Fibroblast of villous mesenchyme (primary cell): ENCODE measurements at regions not wholly inside any gene's neighbourhood (a gene's known extent, or its start where the extent isn't known, plus 50 kb on each side); places are given as distances from the start of the nearest gene placed in this dataset.

ENCODE experiments used
- DNase-seq: peaks from one replicate; pipeline ENCODE4 v3.0.0-alpha.2; 2010; ENCODE audit warnings: low read depth
- H3K4me3 ChIP-seq: 2 replicates; pipeline ENCODE4 v1.5.1; 2011; ENCODE audit warnings: low read depth, mild to moderate bottlenecking, low read length
- CTCF ChIP-seq: IDR thresholded peaks from 2 replicates; pipeline ENCODE4 v1.5.1; 2012; ENCODE audit warnings: low read depth, mild to moderate bottlenecking, low read length; ENCODE audit not compliant: insufficient read depth

GRCh38 chr20:39619271-39619785, 657.2 kb downstream of the DHX35 start:
- no peak for DNase-seq
- no peak overlapping the region for H3K4me3 ChIP-seq
- no peak for TF ChIP-seq CTCF

DNA sequence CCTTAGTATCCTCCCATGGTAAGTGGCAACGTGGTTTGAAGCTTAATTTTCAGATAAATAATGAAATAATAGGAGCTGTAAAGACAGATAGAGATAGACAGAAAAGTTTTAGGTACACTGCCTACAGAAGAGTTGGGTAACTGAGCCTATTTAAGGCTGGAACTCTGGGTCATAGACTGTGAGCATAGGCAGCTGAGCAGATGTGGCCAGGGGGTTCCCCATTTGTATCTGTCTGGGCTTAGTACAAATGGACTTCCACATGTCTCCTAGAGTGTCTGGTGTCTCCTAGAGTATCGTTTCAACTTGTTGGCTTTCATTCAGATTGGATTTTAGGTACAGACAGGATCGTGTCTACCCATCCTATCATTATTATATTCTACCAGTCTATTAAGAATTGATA, 649.8 kb downstream of the DHX35 start:
- H3K4me3 ChIP-seq: no peak overlapping the region
- DNase-seq: no peak
- no peak for TF ChIP-seq CTCF

GRCh38 chr20:39607141-39607540, 645.0 kb downstream of the DHX35 start:
- no peak for TF ChIP-seq CTCF
- H3K4me3 ChIP-seq: no peak overlapping the region
- no peak for DNase-seq

DNA sequence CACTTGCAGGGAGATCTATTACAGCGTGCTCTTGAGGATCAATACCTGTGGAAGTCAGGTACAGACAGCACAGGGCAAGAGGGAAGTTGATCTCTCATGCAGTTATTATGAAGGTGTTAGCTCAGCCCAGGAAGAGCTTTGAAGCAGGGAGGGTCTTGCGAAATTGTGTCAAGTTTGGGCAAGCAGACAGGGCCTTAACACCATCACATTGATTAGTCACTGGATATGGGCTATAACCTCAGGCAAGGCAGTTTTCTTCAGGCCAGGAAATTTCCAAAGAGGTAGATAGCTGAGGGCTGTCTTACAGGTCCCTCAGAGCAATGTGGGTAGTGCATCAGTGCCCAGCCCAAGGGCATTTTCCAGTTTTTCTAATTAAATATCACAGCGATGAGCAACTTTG, 643.8 kb downstream of the DHX35 start:
- no peak for DNase-seq
- TF ChIP-seq CTCF: no peak
- no peak overlapping the region for H3K4me3 ChIP-seq

GRCh38 chr20:39605361-39605760, 643.2 kb downstream of the DHX35 start:
- H3K4me3 ChIP-seq: no peak overlapping the region
- no peak for TF ChIP-seq CTCF
- no peak for DNase-seq

- TF ChIP-seq CTCF: no peak
- DNase-seq: no peak
Observed at GRCh38 chr20:39603219-39603618, 641.1 kb downstream of the DHX35 start.

DNA sequence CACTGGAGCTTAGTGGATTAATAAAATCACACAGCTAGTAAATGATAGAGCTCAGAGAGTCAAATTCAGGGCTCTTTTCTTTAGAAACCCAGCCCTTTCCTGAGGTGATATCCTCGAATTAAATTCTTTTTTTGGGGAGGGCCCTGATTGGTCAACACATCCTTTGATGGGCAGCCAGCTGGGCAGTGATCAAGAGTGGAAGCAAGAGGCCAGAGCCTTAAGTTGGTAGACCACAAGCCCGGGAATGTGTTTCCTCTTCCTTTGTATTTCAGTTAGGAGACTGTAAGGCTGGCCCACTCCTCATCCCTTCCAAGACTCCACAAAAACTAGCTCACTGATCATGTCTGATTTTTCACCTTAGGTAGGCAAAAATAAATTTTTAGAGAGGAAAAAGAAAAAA, 640.5 kb downstream of the DHX35 start:
- no peak overlapping the region for H3K4me3 ChIP-seq
- DNase-seq: no peak
- no peak for TF ChIP-seq CTCF

More at GRCh38 chr20:39603219-39603618, 641.1 kb downstream of the DHX35 start:
- H3K4me3 ChIP-seq: no peak overlapping the region
